Peyer's patch (tissue), 4 donors: ENCODE measurements at regions not wholly inside any gene's neighbourhood (a gene's known extent, or its start where the extent isn't known, plus 50 kb on each side); places are given as distances from the start of the nearest gene placed in this dataset.

Experiments used
- DNase-seq, 3 donors: peaks; one replicate each; pipeline ENCODE4 v3.0.0-alpha.2; 2017 to 2019
- H3K27ac ChIP-seq, 4 donors: fragments of 200-600 bp; sonication (generic); one replicate each; pipeline ENCODE4 v1.5.1; 2016 to 2019
- H3K27me3 ChIP-seq, 2 donors: fragments of 200-600 bp; sonication (generic); one replicate each; pipeline ENCODE4 v1.5.1; 2019
- H3K36me3 ChIP-seq, 3 donors: fragments of 200-600 bp; sonication (generic); one replicate each; pipeline ENCODE4 v1.5.1; 2016 to 2019
- H3K4me1 ChIP-seq, 4 donors: fragments of 200-600 bp; sonication (generic); one replicate each; pipeline ENCODE4 v1.5.1; 2016 to 2019
- H3K4me3 ChIP-seq, 4 donors: fragments of 200-600 bp; sonication (generic); 1 replicate in 3 of 4; 2 replicates in 1 of 4; pipeline ENCODE4 v1.5.1; 2016 to 2019; ENCODE audit warnings: mild to moderate bottlenecking in 1 of 4
- H3K9me3 ChIP-seq, 4 donors: fragments of 200-600 bp; sonication (generic); one replicate each; pipeline ENCODE4 v1.5.1; 2016 to 2019; ENCODE audit warnings: mild to moderate bottlenecking in 1 of 4
- CTCF ChIP-seq, 6 experiments: fragments of 450-650 bp in 4 of 6; fragments of 200-600 bp in 2 of 6; sonication (generic) in 1 of 6; IDR thresholded peaks; one replicate each; pipeline ENCODE4 v1.5.1; 2017 to 2019; ENCODE audit warnings: antibody characterized with exemption in 6 of 6, mild to moderate bottlenecking in 3 of 6, moderate library complexity in 1 of 6
- POLR2A ChIP-seq, 2 donors: fragments of 450-650 bp; IDR thresholded peaks; one replicate each; pipeline ENCODE4 v1.5.1; 2017; ENCODE audit warnings: antibody characterized with exemption in 2 of 2, mild to moderate bottlenecking in 2 of 2, moderate library complexity in 2 of 2

GRCh38 chr22:48425091-48425506 is 1402.6 kb downstream of the BRD1 start:
- H3K9me3 ChIP-seq: no peaks in the 10 kb centered on the region
- no peak overlapping the region for H3K27ac ChIP-seq
- no peaks in the 10 kb centered on the region for H3K27me3 ChIP-seq
- H3K4me3 ChIP-seq: no peak overlapping the region
- TF ChIP-seq CTCF (IDR thresholded peaks at IDR 0.05) (no peak), POLR2A (IDR thresholded peaks at IDR 0.05) (no peak)
- no peaks in the 10 kb centered on the region for H3K4me1 ChIP-seq
- H3K36me3 ChIP-seq: no peaks in the 10 kb centered on the region
- no peak for DNase-seq

- Histone ChIP-seq H3K4me3 (no peak overlapping the region), H3K27ac (no peak overlapping the region), H3K9me3 (no peaks in the 10 kb centered on the region), H3K36me3 (no peaks in the 10 kb centered on the region), H3K4me1 (no peaks in the 10 kb centered on the region), H3K27me3 (no peaks in the 10 kb centered on the region)
- DNase-seq: peak in 1 of 3 donors; percentile 21
- TF ChIP-seq CTCF (IDR thresholded peaks at IDR 0.05): no peak
- TF ChIP-seq POLR2A (IDR thresholded peaks at IDR 0.05): no peak
These were observed 1403.0 kb downstream of the BRD1 start for GRCh38 chr22:48424661-48425060.

- Histone ChIP-seq H3K4me1 (no peaks in the 10 kb centered on the region), H3K27ac (no peak overlapping the region), H3K27me3 (no peaks in the 10 kb centered on the region), H3K36me3 (no peaks in the 10 kb centered on the region), H3K9me3 (no peaks in the 10 kb centered on the region), H3K4me3 (no peak overlapping the region)
- peak in 1 of 3 donors; percentile 29 for DNase-seq
- TF ChIP-seq POLR2A (IDR thresholded peaks at IDR 0.05) (no peak), CTCF (IDR thresholded peaks at IDR 0.05) (no peak)
These were observed 1403.5 kb downstream of the BRD1 start for GRCh38 chr22:48424201-48424627.

GRCh38 chr22:48423481-48423911 is 1404.2 kb downstream of the BRD1 start:
- H3K4me1 ChIP-seq: no peaks in the 10 kb centered on the region
- no peaks in the 10 kb centered on the region for H3K36me3 ChIP-seq
- peak in 1 of 3 donors; percentile 23 for DNase-seq
- no peak overlapping the region for H3K27ac ChIP-seq
- H3K27me3 ChIP-seq: no peaks in the 10 kb centered on the region
- TF ChIP-seq CTCF (IDR thresholded peaks at IDR 0.05) (no peak), POLR2A (IDR thresholded peaks at IDR 0.05) (no peak)
- H3K4me3 ChIP-seq: no peak overlapping the region
- H3K9me3 ChIP-seq: no peaks in the 10 kb centered on the region

GRCh38 chr22:48422900-48423480 is 1404.7 kb downstream of the BRD1 start:
- TF ChIP-seq POLR2A (IDR thresholded peaks at IDR 0.05): no peak
- no peak for TF ChIP-seq CTCF (IDR thresholded peaks at IDR 0.05)
- Histone ChIP-seq H3K4me1 (no peaks in the 10 kb centered on the region), H3K36me3 (no peaks in the 10 kb centered on the region), H3K9me3 (no peaks in the 10 kb centered on the region), H3K27me3 (no peaks in the 10 kb centered on the region), H3K27ac (no peak overlapping the region), H3K4me3 (no peak overlapping the region)
- peak in 1 of 3 donors; percentile 21 for DNase-seq

- no peak for TF ChIP-seq POLR2A (IDR thresholded peaks at IDR 0.05)
- no peak for TF ChIP-seq CTCF (IDR thresholded peaks at IDR 0.05)
- Histone ChIP-seq H3K4me1 (no peaks in the 10 kb centered on the region), H3K36me3 (no peaks in the 10 kb centered on the region), H3K27me3 (no peaks in the 10 kb centered on the region), H3K9me3 (no peaks in the 10 kb centered on the region), H3K27ac (no peak overlapping the region), H3K4me3 (no peak overlapping the region)
- no peak for DNase-seq
These were observed 1408.8 kb downstream of the BRD1 start for GRCh38 chr22:48418831-48419230.
